GM21515 (cell line): ENCODE measurements at regions not wholly inside any gene's neighbourhood (a gene's known extent, or its start where the extent isn't known, plus 50 kb on each side); places are given as distances from the start of the nearest gene placed in this dataset.
"Not testable (repeated sequence)": the region's sequence is repeated elsewhere in the genome, so short reads cannot be mapped to it uniquely, and the experiment has no call there.

ENCODE experiments used
- ATAC-seq: cut with Tn5 transposase; IDR thresholded peaks from one replicate; pipeline ENCODE4 v1.9.1; 2021; ENCODE audit not compliant: unreplicated experiment

- ATAC-seq: no peak
Measured at GRCh38 chr16:47866423-47866822, 289.4 kb downstream of the ABCC12 start.

- ATAC-seq: no peak
Measured at GRCh38 chr16:47865337-47865855, 290.4 kb downstream of the ABCC12 start.

- not testable (repeated sequence) for ATAC-seq
Measured at GRCh38 chr16:47864262-47864661, 291.5 kb downstream of the ABCC12 start.

GRCh38 chr16:47861999-47862398 is 293.8 kb downstream of the ABCC12 start:
- no peak for ATAC-seq

- ATAC-seq: no peak
Measured at GRCh38 chr16:47858333-47858982, 297.3 kb downstream of the ABCC12 start.

GRCh38 chr16:47855431-47855830 is 300.4 kb downstream of the ABCC12 start:
- ATAC-seq: no peak

- ATAC-seq: no peak
Measured at GRCh38 chr16:47854737-47855136, 301.1 kb downstream of the ABCC12 start.

- no peak for ATAC-seq
Measured at GRCh38 chr16:47852991-47853390, 302.8 kb downstream of the ABCC12 start.

GRCh38 chr16:47851146-47851545 is 304.6 kb downstream of the ABCC12 start:
- no peak for ATAC-seq

GRCh38 chr16:47849736-47850135 is 306.1 kb downstream of the ABCC12 start:
- ATAC-seq: no peak

GRCh38 chr16:47848421-47849109 is 307.2 kb downstream of the ABCC12 start:
- ATAC-seq: no peak

- no peak for ATAC-seq
Measured at GRCh38 chr16:47847220-47847970, 308.4 kb downstream of the ABCC12 start.

GRCh38 chr16:47834485-47835024 is 321.2 kb downstream of the ABCC12 start:
- ATAC-seq: no peak

- no peak for ATAC-seq
Measured at GRCh38 chr16:47833771-47834170, 322.0 kb downstream of the ABCC12 start.

GRCh38 chr16:47829850-47830600 is 325.8 kb downstream of the ABCC12 start:
- no peak for ATAC-seq

- ATAC-seq: no peak
Measured at GRCh38 chr16:47826070-47826469, 329.7 kb downstream of the ABCC12 start.

GRCh38 chr16:47817048-47817447 is 338.7 kb downstream of the ABCC12 start:
- ATAC-seq: no peak

GRCh38 chr16:47816511-47816910 is 339.3 kb downstream of the ABCC12 start:
- no peak for ATAC-seq

- ATAC-seq: no peak
Measured at GRCh38 chr16:47815655-47816054, 340.1 kb downstream of the ABCC12 start.

GRCh38 chr16:47811758-47812157 is 344.0 kb downstream of the ABCC12 start:
- not testable (repeated sequence) for ATAC-seq
